NB4 (cell line): ENCODE measurements at regions not wholly inside any gene's neighbourhood (a gene's known extent, or its start where the extent isn't known, plus 50 kb on each side); places are given as distances from the start of the nearest gene placed in this dataset.

Experiments used
- DNase-seq: peaks from one replicate; pipeline ENCODE4 v3.0.0; 2010; ENCODE audit warnings: low read depth
- H3K4me3 ChIP-seq: one replicate; pipeline ENCODE4 v1.5.1; 2011; ENCODE audit warnings: mild to moderate bottlenecking, low read depth, low read length, moderate library complexity
- MAX ChIP-seq: IDR thresholded peaks from 2 replicates; pipeline ENCODE4 v1.6.1; 2011; ENCODE audit warnings: low read depth, low read length
- MYC ChIP-seq: IDR thresholded peaks from 2 replicates; pipeline ENCODE4 v1.6.1; 2011; ENCODE audit warnings: low read depth, low read length
- POLR2A ChIP-seq: IDR thresholded peaks from 2 replicates; pipeline ENCODE4 v1.6.1; 2011; ENCODE audit warnings: mild to moderate bottlenecking; ENCODE audit not compliant: insufficient read length; ENCODE audit errors: extremely low read depth
- TF ChIP-seq, protein P1 (sequence below): IDR thresholded peaks from one replicate; pipeline ENCODE4 v1.5.1; 2012; ENCODE audit warnings: low read depth, low read length

GRCh38 chr12:84016956-84017355 is 895.6 kb downstream of the SLC6A15 start:
- no peak overlapping the region for H3K4me3 ChIP-seq
- no peak for DNase-seq
- TF ChIP-seq MYC (no peak), MAX (no peak), POLR2A (no peak)
- TF ChIP-seq, protein P1, sequence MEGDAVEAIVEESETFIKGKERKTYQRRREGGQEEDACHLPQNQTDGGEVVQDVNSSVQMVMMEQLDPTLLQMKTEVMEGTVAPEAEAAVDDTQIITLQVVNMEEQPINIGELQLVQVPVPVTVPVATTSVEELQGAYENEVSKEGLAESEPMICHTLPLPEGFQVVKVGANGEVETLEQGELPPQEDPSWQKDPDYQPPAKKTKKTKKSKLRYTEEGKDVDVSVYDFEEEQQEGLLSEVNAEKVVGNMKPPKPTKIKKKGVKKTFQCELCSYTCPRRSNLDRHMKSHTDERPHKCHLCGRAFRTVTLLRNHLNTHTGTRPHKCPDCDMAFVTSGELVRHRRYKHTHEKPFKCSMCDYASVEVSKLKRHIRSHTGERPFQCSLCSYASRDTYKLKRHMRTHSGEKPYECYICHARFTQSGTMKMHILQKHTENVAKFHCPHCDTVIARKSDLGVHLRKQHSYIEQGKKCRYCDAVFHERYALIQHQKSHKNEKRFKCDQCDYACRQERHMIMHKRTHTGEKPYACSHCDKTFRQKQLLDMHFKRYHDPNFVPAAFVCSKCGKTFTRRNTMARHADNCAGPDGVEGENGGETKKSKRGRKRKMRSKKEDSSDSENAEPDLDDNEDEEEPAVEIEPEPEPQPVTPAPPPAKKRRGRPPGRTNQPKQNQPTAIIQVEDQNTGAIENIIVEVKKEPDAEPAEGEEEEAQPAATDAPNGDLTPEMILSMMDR: no peak

DNA sequence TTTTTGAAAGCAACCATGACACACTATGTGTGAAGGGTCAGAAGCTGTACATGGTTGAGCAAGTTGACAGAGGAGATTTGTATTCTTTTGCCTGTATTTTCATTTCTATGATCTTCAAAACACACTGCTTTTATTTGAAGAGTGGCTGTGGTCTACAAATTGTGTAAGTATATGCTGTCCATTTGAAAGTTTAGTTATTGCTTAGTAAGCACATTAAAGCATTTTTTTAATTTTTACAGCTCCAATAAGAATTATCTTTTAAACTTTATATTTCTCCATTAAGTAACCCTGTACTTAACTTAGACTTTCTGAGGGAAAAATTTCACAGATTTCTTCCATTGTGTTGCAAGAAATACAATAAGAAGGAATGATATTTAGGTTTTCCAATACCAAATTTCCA is 915.2 kb downstream of the SLC6A15 start:
- no peak for DNase-seq
- no peak overlapping the region for H3K4me3 ChIP-seq
- TF ChIP-seq MYC (no peak), POLR2A (no peak), MAX (no peak)
- TF ChIP-seq, protein P1: no peak

DNA sequence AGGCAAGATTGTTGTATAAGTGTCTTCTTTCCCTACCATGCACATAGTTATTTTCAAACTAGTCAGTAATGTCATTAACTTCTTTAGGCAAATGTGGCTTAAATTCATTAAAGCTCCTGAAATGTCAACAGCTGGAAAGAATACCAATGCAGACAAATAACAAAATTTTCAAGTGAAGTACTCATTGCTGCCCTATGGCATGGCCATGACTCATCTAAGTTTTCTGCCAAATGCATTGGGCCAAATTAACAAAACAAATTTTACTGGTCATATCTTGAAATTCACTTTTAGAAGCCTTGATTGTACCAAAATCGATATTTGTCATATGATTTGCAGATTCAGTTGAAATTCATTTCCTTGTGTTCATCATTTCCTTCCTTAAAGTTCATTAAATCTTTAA is 915.9 kb downstream of the SLC6A15 start:
- H3K4me3 ChIP-seq: no peak overlapping the region
- DNase-seq: no peak
- TF ChIP-seq, protein P1: no peak
- no peak for TF ChIP-seq MYC
- no peak for TF ChIP-seq POLR2A
- no peak for TF ChIP-seq MAX

DNA sequence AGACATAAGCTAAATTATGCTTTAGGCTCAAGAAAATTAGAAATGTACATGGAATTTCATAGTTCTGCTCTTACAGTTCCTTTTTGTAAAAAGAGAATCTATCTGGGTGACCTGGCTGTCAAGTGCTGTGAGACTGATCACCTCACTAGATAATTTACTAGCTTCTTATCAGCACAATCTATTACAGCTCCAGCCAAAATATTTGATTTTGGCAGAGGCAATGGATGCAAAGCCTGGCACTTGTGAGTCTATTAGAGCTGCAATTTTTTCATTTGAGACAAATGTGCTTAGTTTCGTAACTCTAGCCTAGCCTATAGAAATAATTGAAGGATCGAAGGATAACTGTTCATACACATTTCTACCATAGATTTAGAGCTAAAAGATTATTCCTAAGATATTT is 927.5 kb downstream of the SLC6A15 start:
- H3K4me3 ChIP-seq: no peak overlapping the region
- TF ChIP-seq MAX (no peak), MYC (no peak), POLR2A (no peak)
- TF ChIP-seq, protein P1: no peak
- DNase-seq: no peak

GRCh38 chr12:83980398-83980797 is 932.2 kb downstream of the SLC6A15 start:
- H3K4me3 ChIP-seq: no peak overlapping the region
- TF ChIP-seq MAX (no peak), POLR2A (no peak), MYC (no peak)
- TF ChIP-seq, protein P1: no peak
- no peak for DNase-seq

DNA sequence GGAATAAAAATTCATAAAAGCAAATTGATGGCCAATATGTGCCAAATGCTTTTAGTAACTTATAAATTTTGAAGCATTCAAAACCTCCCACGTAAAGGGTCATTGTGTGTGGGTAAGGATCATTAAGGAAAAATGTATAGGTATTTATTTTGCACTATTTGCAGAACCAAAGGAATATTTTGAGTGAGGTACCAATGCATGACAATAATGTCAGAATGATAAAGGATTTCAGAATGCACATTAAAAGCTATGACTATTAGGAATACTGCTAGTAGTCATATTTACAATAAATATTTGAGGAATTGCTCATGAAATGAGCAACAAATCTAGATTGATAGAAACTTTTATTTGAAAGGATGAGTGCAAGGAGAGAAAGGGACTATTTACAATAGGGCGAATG is 932.8 kb downstream of the SLC6A15 start:
- no peak overlapping the region for H3K4me3 ChIP-seq
- DNase-seq: no peak
- TF ChIP-seq, protein P1: no peak
- TF ChIP-seq POLR2A (no peak), MYC (no peak), MAX (no peak)
